Spleen (tissue), 7 donors: ENCODE measurements at regions not wholly inside any gene's neighbourhood (a gene's known extent, or its start where the extent isn't known, plus 50 kb on each side); places are given as distances from the start of the nearest gene placed in this dataset.

Source experiments
- POLR2A ChIP-seq, 3 donors: fragments of 450-650 bp; IDR thresholded peaks; one replicate each; pipeline ENCODE4 v1.5.1; 2017; ENCODE audit warnings: antibody characterized with exemption in 3 of 3, mild to moderate bottlenecking in 1 of 3
- POLR2AphosphoS5 ChIP-seq, 3 donors: sonication (generic); formaldehyde crosslinking; IDR thresholded peaks; one replicate each; pipeline ENCODE4 v1.5.1; 2017; ENCODE audit warnings: antibody characterized with exemption in 3 of 3
- TF ChIP-seq, protein P1 (sequence below), 11 experiments: fragments of 200-600 bp in 7 of 11; fragments of 450-650 bp in 4 of 11; sonication (generic) in 4 of 11; IDR thresholded peaks in 8 of 11; conservative IDR thresholded peaks in 3 of 11; 1 replicate in 7 of 11; 2 replicates in 4 of 11; pipeline versions ENCODE4 v1.4.0 to v1.8.0; 2016 to 2021; ENCODE audit warnings: antibody characterized with exemption in 11 of 11, inconsistent platforms in 4 of 11, mild to moderate bottlenecking in 1 of 11
- donor health status: DM: no; HTN: no; CAD: no; lungs with moderate emphysema.
- donor health status: DM: no; HTN: no; CAD: no.
- donor health status: DM: no; HTN: no; CAD: no.

DNA sequence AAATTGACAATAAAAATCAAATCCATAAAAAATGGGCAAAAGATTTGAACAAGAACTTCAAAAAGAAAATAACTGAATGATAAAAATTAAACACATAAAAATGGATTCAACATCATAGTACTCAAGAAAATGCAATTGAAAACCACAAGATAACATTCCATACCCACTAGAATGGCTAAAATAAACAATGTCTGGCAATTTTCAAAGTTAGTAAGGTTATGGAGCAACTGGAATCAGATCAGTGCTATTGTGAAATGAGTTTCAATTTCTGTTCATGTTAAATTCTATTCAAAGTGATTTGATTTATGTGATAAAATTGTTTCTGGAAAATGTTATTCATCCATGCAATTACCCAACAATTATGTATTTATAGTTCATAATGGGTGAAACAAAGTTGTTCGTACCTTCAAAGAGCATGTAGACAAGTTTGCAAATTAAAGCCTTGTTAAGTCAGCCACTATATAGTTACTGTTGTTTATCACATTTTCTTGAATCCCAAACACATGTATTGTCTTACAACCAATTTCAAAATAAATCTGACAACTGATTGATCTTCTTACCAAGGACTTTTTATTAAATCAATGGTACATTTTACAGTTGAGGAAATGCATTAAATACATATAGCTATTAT is 151.5 kb upstream of the CENPW start:
- TF ChIP-seq, protein P1, sequence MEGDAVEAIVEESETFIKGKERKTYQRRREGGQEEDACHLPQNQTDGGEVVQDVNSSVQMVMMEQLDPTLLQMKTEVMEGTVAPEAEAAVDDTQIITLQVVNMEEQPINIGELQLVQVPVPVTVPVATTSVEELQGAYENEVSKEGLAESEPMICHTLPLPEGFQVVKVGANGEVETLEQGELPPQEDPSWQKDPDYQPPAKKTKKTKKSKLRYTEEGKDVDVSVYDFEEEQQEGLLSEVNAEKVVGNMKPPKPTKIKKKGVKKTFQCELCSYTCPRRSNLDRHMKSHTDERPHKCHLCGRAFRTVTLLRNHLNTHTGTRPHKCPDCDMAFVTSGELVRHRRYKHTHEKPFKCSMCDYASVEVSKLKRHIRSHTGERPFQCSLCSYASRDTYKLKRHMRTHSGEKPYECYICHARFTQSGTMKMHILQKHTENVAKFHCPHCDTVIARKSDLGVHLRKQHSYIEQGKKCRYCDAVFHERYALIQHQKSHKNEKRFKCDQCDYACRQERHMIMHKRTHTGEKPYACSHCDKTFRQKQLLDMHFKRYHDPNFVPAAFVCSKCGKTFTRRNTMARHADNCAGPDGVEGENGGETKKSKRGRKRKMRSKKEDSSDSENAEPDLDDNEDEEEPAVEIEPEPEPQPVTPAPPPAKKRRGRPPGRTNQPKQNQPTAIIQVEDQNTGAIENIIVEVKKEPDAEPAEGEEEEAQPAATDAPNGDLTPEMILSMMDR (IDR thresholded peaks at IDR 0.05 in 8 of 11, conservative IDR thresholded peaks at IDR 0.05 in 3 of 11), result no peak
- TF ChIP-seq POLR2A (IDR thresholded peaks at IDR 0.05) (no peak), POLR2AphosphoS5 (IDR thresholded peaks at IDR 0.05) (no peak)
